ENCODE measurements at regions not wholly inside any gene's neighbourhood (a gene's known extent, or its start where the extent isn't known, plus 50 kb on each side); places are given as distances from the start of the nearest gene placed in this dataset.

GRCh38 chr12:111149299-111149698 lies 219.6 kb downstream of the PHETA1 start:
- Histone ChIP-seq H3K9me3 (ENCODE audit: control extremely low read depth in 1 of 3, control insufficient read depth in 2 of 3, insufficient read depth in 1 of 3, low read length in 2 of 3) (peaks cover 0 to 5% (median 3%) of the 10 kb centered on the region in 3 donors), H3K27me3 (replicated peaks in 1 of 4; ENCODE audit: control extremely low read depth in 1 of 4, control insufficient read depth in 3 of 4, insufficient read depth in 4 of 4, low read length in 3 of 4) (peaks cover 0 to 18% (median 8%) of the 10 kb centered on the region in 4 experiments), H3K4me2 (replicated peaks; ENCODE audit: low read depth, low read length, poor library complexity, severe bottlenecking) (no peak overlapping the region), H3K4me3 (ENCODE audit: control extremely low read depth in 1 of 5, extremely low read depth in 1 of 5, insufficient read depth in 1 of 5, low read depth in 2 of 5, low read length in 4 of 5) (no peak overlapping the region), H3K4me1 (ENCODE audit: control insufficient read depth in 2 of 2, insufficient read depth in 2 of 2, low read length in 2 of 2) (no peaks in the 10 kb centered on the region), H3K27ac (ENCODE audit: low read length in 2 of 2) (no peak overlapping the region), H4K20me1 (ENCODE audit: control insufficient read depth, insufficient read depth, low read length, poor library complexity, severe bottlenecking) (no peaks in the 10 kb centered on the region), H3K9ac (ENCODE audit: low read length) (no peak overlapping the region), H3K79me2 (ENCODE audit: control insufficient read depth, insufficient read depth, low read length) (no peaks in the 10 kb centered on the region), H3K36me3 (replicated peaks in 1 of 2; ENCODE audit: control extremely low read depth in 1 of 2, control insufficient read depth in 1 of 2, extremely low read depth in 1 of 2, insufficient read depth in 2 of 2, low read length in 1 of 2) (no peaks in the 10 kb centered on the region), H2AFZ (ENCODE audit: insufficient read depth, low read depth, low read length, poor library complexity, severe bottlenecking) (no peak overlapping the region)
- POLR2A ChIA-PET: no interaction called here
- Mint-ChIP-seq H3K4me1 (no peaks in the 10 kb centered on the region), H3K27ac (no peak overlapping the region), H3K9me3 (ENCODE audit: insufficient read depth) (peaks cover 3% of the 10 kb centered on the region), H3K4me3 (no peak overlapping the region), H3K27me3 (peaks cover 27% of the 10 kb centered on the region)
- TF ChIP-seq EZH2 (IDR thresholded peaks at IDR 0.05; ENCODE audit: borderline replicate concordance, insufficient read depth, low read depth, low read length, poor library complexity, severe bottlenecking) (no peak), CTCF (IDR thresholded peaks at IDR 0.05) (no peak)
- no CpG with 5 or more reads among the region's 4 CpGs for WGBS (ENCODE audit: insufficient coverage)
- ATAC-seq (ENCODE audit: low read depth) (no peak), DNase-seq (no peak)
- CTCF ChIA-PET: no interaction called here
- intact Hi-C loops (cut with micrococcal nuclease): no loop called here

GRCh38 chr12:111148005-111148404 lies 220.9 kb downstream of the PHETA1 start:
- Histone ChIP-seq H2AFZ (ENCODE audit: insufficient read depth, low read depth, low read length, poor library complexity, severe bottlenecking) (no peak overlapping the region), H3K27ac (ENCODE audit: low read length in 2 of 2) (no peak overlapping the region), H3K36me3 (replicated peaks in 1 of 2; ENCODE audit: control extremely low read depth in 1 of 2, control insufficient read depth in 1 of 2, extremely low read depth in 1 of 2, insufficient read depth in 2 of 2, low read length in 1 of 2) (no peaks in the 10 kb centered on the region), H3K27me3 (replicated peaks in 1 of 4; ENCODE audit: control extremely low read depth in 1 of 4, control insufficient read depth in 3 of 4, insufficient read depth in 4 of 4, low read length in 3 of 4) (peaks cover 0 to 18% (median 6%) of the 10 kb centered on the region in 4 experiments), H4K20me1 (ENCODE audit: control insufficient read depth, insufficient read depth, low read length, poor library complexity, severe bottlenecking) (no peaks in the 10 kb centered on the region), H3K4me3 (ENCODE audit: control extremely low read depth in 1 of 5, extremely low read depth in 1 of 5, insufficient read depth in 1 of 5, low read depth in 2 of 5, low read length in 4 of 5) (no peak overlapping the region), H3K4me1 (ENCODE audit: control insufficient read depth in 2 of 2, insufficient read depth in 2 of 2, low read length in 2 of 2) (no peaks in the 10 kb centered on the region), H3K9ac (ENCODE audit: low read length) (no peak overlapping the region), H3K79me2 (ENCODE audit: control insufficient read depth, insufficient read depth, low read length) (no peaks in the 10 kb centered on the region), H3K9me3 (ENCODE audit: control extremely low read depth in 1 of 3, control insufficient read depth in 2 of 3, insufficient read depth in 1 of 3, low read length in 2 of 3) (peaks cover 0 to 5% (median 3%) of the 10 kb centered on the region in 3 donors), H3K4me2 (replicated peaks; ENCODE audit: low read depth, low read length, poor library complexity, severe bottlenecking) (no peak overlapping the region)
- H3K9me3 Mint-ChIP-seq (ENCODE audit: insufficient read depth): peaks cover 3% of the 10 kb centered on the region
- intact Hi-C loops (cut with micrococcal nuclease): no loop called here
- CTCF ChIA-PET: no interaction called here
- peaks cover 27% of the 10 kb centered on the region for H3K27me3 Mint-ChIP-seq
- no peak for DNase-seq
- H3K4me1 Mint-ChIP-seq: no peaks in the 10 kb centered on the region
- H3K27ac Mint-ChIP-seq: no peak overlapping the region
- no CpG with 5 or more reads among the region's 6 CpGs for WGBS (ENCODE audit: insufficient coverage)
- H3K4me3 Mint-ChIP-seq: no peak overlapping the region
- no peak for TF ChIP-seq EZH2 (IDR thresholded peaks at IDR 0.05; ENCODE audit: borderline replicate concordance, insufficient read depth, low read depth, low read length, poor library complexity, severe bottlenecking)
- TF ChIP-seq CTCF (IDR thresholded peaks at IDR 0.05): no peak
- ATAC-seq (ENCODE audit: low read depth): no peak
- POLR2A ChIA-PET: no interaction called here
